ENCODE measurements at regions not wholly inside any gene's neighbourhood (a gene's known extent, or its start where the extent isn't known, plus 50 kb on each side); places are given as distances from the start of the nearest gene placed in this dataset.

DNA sequence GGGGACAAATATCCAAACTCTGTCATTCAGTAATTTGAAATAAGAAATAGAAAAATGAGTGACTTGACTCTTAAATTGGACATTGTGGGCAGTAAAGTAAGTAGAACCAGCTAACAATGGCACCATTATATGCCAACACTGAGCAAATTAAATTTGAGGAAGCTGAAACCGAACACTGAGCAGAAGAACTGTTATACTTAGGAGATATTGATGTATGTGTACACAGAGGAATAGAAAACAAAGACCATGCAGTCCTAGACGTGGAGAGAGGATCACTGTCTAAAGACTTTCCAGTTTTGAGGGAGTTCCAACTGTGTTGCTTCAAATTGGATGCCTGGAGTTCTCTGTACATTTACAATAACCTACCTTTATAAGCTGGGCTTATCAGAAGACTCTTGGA lies 427.0 kb upstream of the EYS start:
- TF ChIP-seq CTCF (IDR thresholded peaks at IDR 0.05; ENCODE audit: low read length) (no peak), EZH2 (optimal IDR thresholded peaks at IDR 0.05; ENCODE audit: low read depth, low read length) (no peak), EZH2phosphoT487 (IDR thresholded peaks at IDR 0.05; ENCODE audit: low read length) (no peak)
